ENCODE measurements at regions not wholly inside any gene's neighbourhood (a gene's known extent, or its start where the extent isn't known, plus 50 kb on each side); places are given as distances from the start of the nearest gene placed in this dataset.
"Not testable (repeated sequence)": the region's sequence is repeated elsewhere in the genome, so short reads cannot be mapped to it uniquely, and the experiment has no call there.

DNA sequence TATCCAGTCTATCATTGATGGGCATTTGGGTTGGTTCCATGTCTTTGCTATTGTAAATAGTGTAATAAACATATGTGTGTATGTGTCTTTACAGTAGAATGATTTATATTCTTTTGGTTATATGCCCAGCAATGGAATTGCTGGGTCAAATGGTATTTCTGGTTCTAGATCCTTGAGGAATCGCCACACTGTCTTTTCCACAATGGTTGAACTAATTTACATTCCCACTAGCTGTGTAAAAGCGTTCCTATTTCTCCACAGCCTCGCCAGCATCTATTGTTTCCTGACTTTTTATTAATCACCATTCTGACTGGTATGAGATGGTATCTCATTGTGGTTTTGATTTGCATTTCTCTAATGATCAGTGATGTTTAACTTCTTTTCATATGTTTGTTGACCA lies 152.7 kb downstream of the CAPZA3 start:
- TF ChIP-seq, protein P1, sequence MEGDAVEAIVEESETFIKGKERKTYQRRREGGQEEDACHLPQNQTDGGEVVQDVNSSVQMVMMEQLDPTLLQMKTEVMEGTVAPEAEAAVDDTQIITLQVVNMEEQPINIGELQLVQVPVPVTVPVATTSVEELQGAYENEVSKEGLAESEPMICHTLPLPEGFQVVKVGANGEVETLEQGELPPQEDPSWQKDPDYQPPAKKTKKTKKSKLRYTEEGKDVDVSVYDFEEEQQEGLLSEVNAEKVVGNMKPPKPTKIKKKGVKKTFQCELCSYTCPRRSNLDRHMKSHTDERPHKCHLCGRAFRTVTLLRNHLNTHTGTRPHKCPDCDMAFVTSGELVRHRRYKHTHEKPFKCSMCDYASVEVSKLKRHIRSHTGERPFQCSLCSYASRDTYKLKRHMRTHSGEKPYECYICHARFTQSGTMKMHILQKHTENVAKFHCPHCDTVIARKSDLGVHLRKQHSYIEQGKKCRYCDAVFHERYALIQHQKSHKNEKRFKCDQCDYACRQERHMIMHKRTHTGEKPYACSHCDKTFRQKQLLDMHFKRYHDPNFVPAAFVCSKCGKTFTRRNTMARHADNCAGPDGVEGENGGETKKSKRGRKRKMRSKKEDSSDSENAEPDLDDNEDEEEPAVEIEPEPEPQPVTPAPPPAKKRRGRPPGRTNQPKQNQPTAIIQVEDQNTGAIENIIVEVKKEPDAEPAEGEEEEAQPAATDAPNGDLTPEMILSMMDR (conservative IDR thresholded peaks at IDR 0.05; ENCODE audit: low read length), result not testable (repeated sequence)
- TF ChIP-seq EZH2phosphoT487 (IDR thresholded peaks at IDR 0.05; ENCODE audit: borderline replicate concordance), result not testable (repeated sequence)

Data from Loucy (cell line).